ENCODE measurements at regions not wholly inside any gene's neighbourhood (a gene's known extent, or its start where the extent isn't known, plus 50 kb on each side); places are given as distances from the start of the nearest gene placed in this dataset.
"Not testable (repeated sequence)": the region's sequence is repeated elsewhere in the genome, so short reads cannot be mapped to it uniquely, and the experiment has no call there.

GRCh38 chrX:44785652-44786051, 58.2 kb upstream of the DUSP21 start:
- no peak for TF ChIP-seq CTCF (conservative IDR thresholded peaks at IDR 0.05)
- H3K27ac ChIP-seq, result no peak overlapping the region

- no peak for TF ChIP-seq CTCF (conservative IDR thresholded peaks at IDR 0.05)
- H3K27ac ChIP-seq, result no peak overlapping the region
Measured at GRCh38 chrX:44784241-44784640, 59.6 kb upstream of the DUSP21 start.

GRCh38 chrX:44778254-44778653, 65.6 kb upstream of the DUSP21 start:
- H3K27ac ChIP-seq, result no peak overlapping the region
- no peak for TF ChIP-seq CTCF (conservative IDR thresholded peaks at IDR 0.05)

GRCh38 chrX:44775726-44776125, 68.1 kb upstream of the DUSP21 start:
- no peak for TF ChIP-seq CTCF (conservative IDR thresholded peaks at IDR 0.05)
- no peak overlapping the region for H3K27ac ChIP-seq

- not testable (repeated sequence) for H3K27ac ChIP-seq
Measured at GRCh38 chrX:44774066-44774465, 69.8 kb upstream of the DUSP21 start.

DNA sequence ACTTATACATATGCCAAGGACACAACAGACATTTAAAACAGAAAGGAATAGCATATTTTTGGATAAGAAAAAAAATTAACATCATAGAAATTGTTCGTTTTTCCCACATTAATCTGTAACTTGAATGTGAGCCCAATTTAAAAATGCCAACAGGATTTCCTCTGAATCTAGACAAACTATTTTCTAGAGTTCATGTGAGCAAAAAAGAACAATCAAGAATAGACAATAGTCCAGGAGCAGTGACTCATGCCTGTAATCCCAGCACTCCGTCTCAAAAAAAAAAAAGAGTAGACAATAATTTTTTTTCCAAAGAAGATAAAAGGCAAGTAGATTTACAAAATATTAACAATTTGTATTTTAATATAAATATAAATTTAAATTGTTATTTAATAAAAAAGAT, 73.7 kb upstream of the DUSP21 start:
- no peak overlapping the region for H3K27ac ChIP-seq
- TF ChIP-seq CTCF (conservative IDR thresholded peaks at IDR 0.05), result no peak

- H3K27ac ChIP-seq, result no peak overlapping the region
- TF ChIP-seq CTCF (conservative IDR thresholded peaks at IDR 0.05), result no peak
Measured at GRCh38 chrX:44767308-44767707, 76.5 kb upstream of the DUSP21 start.

GRCh38 chrX:44765556-44765955, 78.3 kb upstream of the DUSP21 start:
- no peak overlapping the region for H3K27ac ChIP-seq
- TF ChIP-seq CTCF (conservative IDR thresholded peaks at IDR 0.05), result no peak

Measured in VCaP (cell line).